Spleen (tissue), 11 donors: ENCODE measurements at regions not wholly inside any gene's neighbourhood (a gene's known extent, or its start where the extent isn't known, plus 50 kb on each side); places are given as distances from the start of the nearest gene placed in this dataset.

Source experiments
- DNase-seq: peaks from one replicate; pipeline ENCODE4 v3.0.0-alpha.2; 2020
- H3K27ac ChIP-seq, 8 donors: fragments of 200-600 bp; sonication (generic) in 7 of 8; 1 replicate in 4 of 8; 2 replicates in 4 of 8; pipeline versions ENCODE4 v1.5.0 to v1.8.0; 2016 to 2021; ENCODE audit warnings: inconsistent platforms in 4 of 8, mild to moderate bottlenecking in 4 of 8, moderate library complexity in 1 of 8
- H3K27me3 ChIP-seq, 7 donors: fragments of 200-600 bp; sonication (generic) in 6 of 7; replicated peaks in 1 of 7; 1 replicate in 4 of 7; 2 replicates in 3 of 7; pipeline versions ENCODE4 v1.5.0 to v1.8.0; 2016 to 2021; ENCODE audit warnings: inconsistent platforms in 3 of 7, mild to moderate bottlenecking in 1 of 7
- H3K36me3 ChIP-seq, 6 donors: fragments of 200-600 bp; sonication (generic) in 5 of 6; 1 replicate in 4 of 6; 2 replicates in 2 of 6; pipeline versions ENCODE4 v1.5.0 to v1.8.0; 2016 to 2021; ENCODE audit warnings: inconsistent platforms in 2 of 6
- H3K4me1 ChIP-seq, 6 donors: fragments of 200-600 bp; sonication (generic) in 5 of 6; 1 replicate in 3 of 6; 2 replicates in 3 of 6; pipeline versions ENCODE4 v1.5.0 to v1.8.0; 2016 to 2021; ENCODE audit warnings: inconsistent platforms in 3 of 6
- H3K4me3 ChIP-seq, 8 donors: fragments of 200-600 bp; sonication (generic) in 7 of 8; 1 replicate in 4 of 8; 2 replicates in 4 of 8; pipeline versions ENCODE4 v1.5.0 to v1.8.0; 2016 to 2021; ENCODE audit warnings: inconsistent platforms in 4 of 8, mild to moderate bottlenecking in 4 of 8, moderate library complexity in 2 of 8
- H3K9me3 ChIP-seq, 8 donors: fragments of 200-600 bp; sonication (generic) in 7 of 8; 1 replicate in 4 of 8; 2 replicates in 4 of 8; pipeline versions ENCODE4 v1.5.0 to v1.8.0; 2016 to 2021; ENCODE audit warnings: inconsistent platforms in 4 of 8
- POLR2A ChIP-seq, 3 donors: fragments of 450-650 bp; IDR thresholded peaks; one replicate each; pipeline ENCODE4 v1.5.1; 2017; ENCODE audit warnings: antibody characterized with exemption in 3 of 3, mild to moderate bottlenecking in 1 of 3
- POLR2AphosphoS5 ChIP-seq, 3 donors: sonication (generic); formaldehyde crosslinking; IDR thresholded peaks; one replicate each; pipeline ENCODE4 v1.5.1; 2017; ENCODE audit warnings: antibody characterized with exemption in 3 of 3
- WGBS, 5 donors: extraction: QIAGEN DNeasy Blood & Tissue Kit in 3 of 5; methylation state at CpG; one replicate each; pipeline versions ENCODE4 v1.1.5 to v1.1.7; 2013 to 2018; 5-methylcytosine and 5-hydroxymethylcytosine counted together
- intact Hi-C: fragments of 100-400 bp; cut with DNase I; formaldehyde crosslinking; loops from one replicate; pipeline ENCODE4 v1.15.0; 2023; ENCODE audit warnings: low total_unique reads
- TF ChIP-seq, protein P1 (sequence below), 11 experiments: fragments of 200-600 bp in 7 of 11; fragments of 450-650 bp in 4 of 11; sonication (generic) in 4 of 11; IDR thresholded peaks in 8 of 11; conservative IDR thresholded peaks in 3 of 11; 1 replicate in 7 of 11; 2 replicates in 4 of 11; pipeline versions ENCODE4 v1.4.0 to v1.8.0; 2016 to 2021; ENCODE audit warnings: antibody characterized with exemption in 11 of 11, inconsistent platforms in 4 of 11, mild to moderate bottlenecking in 1 of 11
- donor health status: healthy with polysubstance abuse.
- donor health status: DM: no; HTN: no; CAD: no; lungs with moderate emphysema.
- donor health status: DM: no; HTN: no; CAD: no.
- donor health status: Bipolar disorder and iron deficiency.
- donor health status: healthy.
- donor health status: DM: no; HTN: no; CAD: no.
- donor health status: DM: yes; HTN: yes; CAD: no.

DNA sequence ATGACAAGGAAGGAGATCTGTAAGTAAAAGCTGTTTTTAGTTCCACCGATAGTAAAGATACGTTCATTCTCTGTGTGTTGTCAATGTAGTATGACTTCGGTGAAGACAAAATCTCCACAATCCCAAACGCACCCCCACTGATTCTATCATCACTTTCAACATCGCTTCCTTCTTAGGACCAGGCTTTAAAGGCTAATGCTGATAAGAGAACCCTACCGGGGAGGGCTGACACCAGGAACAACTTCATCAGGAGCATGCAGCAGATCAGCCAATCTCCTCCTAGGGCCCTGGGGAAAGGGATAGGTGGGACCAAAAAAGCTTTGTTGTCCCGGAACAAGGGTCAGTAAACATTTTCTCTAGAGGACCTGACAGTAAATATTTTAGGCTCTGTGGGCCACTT lies 334.1 kb downstream of the VPS13C start:
- TF ChIP-seq, protein P1, sequence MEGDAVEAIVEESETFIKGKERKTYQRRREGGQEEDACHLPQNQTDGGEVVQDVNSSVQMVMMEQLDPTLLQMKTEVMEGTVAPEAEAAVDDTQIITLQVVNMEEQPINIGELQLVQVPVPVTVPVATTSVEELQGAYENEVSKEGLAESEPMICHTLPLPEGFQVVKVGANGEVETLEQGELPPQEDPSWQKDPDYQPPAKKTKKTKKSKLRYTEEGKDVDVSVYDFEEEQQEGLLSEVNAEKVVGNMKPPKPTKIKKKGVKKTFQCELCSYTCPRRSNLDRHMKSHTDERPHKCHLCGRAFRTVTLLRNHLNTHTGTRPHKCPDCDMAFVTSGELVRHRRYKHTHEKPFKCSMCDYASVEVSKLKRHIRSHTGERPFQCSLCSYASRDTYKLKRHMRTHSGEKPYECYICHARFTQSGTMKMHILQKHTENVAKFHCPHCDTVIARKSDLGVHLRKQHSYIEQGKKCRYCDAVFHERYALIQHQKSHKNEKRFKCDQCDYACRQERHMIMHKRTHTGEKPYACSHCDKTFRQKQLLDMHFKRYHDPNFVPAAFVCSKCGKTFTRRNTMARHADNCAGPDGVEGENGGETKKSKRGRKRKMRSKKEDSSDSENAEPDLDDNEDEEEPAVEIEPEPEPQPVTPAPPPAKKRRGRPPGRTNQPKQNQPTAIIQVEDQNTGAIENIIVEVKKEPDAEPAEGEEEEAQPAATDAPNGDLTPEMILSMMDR (IDR thresholded peaks at IDR 0.05 in 8 of 11, conservative IDR thresholded peaks at IDR 0.05 in 3 of 11), result no peak
- no peak for TF ChIP-seq POLR2AphosphoS5 (IDR thresholded peaks at IDR 0.05)
- TF ChIP-seq POLR2A (IDR thresholded peaks at IDR 0.05), result no peak
- Histone ChIP-seq H3K4me1 (no peaks in the 10 kb centered on the region), H3K4me3 (no peak overlapping the region), H3K27me3 (no peaks in the 10 kb centered on the region), H3K9me3 (no peaks in the 10 kb centered on the region), H3K27ac (no peak overlapping the region), H3K36me3 (no peaks in the 10 kb centered on the region)
- intact Hi-C loops, result no loop called here
- DNase-seq, result no peak
- WGBS, 5 donors, result 80 to 84% (median 82%) methylated on average over 7 of the region's 7 CpGs

DNA sequence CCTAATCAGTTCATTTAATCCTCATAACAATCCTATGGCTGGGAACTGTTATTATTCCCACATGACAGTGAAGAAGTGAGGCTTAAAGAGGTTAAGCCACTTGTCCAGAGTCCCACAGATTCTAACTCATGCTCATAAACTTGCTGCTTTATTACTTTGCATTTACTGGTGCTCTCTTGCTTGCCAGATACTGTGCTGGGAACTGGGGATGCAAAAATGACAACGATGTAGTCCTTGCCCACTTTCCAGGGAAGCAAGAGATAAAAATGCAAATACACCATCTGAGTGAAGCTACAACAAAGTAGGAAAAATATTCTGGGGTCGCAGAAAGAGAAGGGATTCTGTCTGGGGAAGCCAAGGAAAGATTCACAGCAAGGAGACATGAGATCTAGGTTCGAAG lies 335.0 kb downstream of the VPS13C start:
- Histone ChIP-seq H3K27ac (no peak overlapping the region), H3K4me1 (no peaks in the 10 kb centered on the region), H3K4me3 (no peak overlapping the region), H3K9me3 (no peaks in the 10 kb centered on the region), H3K36me3 (no peaks in the 10 kb centered on the region), H3K27me3 (no peaks in the 10 kb centered on the region)
- no peak for TF ChIP-seq POLR2A (IDR thresholded peaks at IDR 0.05)
- TF ChIP-seq POLR2AphosphoS5 (IDR thresholded peaks at IDR 0.05), result no peak
- TF ChIP-seq, protein P1 (IDR thresholded peaks at IDR 0.05 in 8 of 11, conservative IDR thresholded peaks at IDR 0.05 in 3 of 11), result no peak
- intact Hi-C loops, result no loop called here
- DNase-seq, result no peak
- WGBS, 5 donors, result 68 to 83% (median 73%) methylated on average over 3 of the region's 3 CpGs

DNA sequence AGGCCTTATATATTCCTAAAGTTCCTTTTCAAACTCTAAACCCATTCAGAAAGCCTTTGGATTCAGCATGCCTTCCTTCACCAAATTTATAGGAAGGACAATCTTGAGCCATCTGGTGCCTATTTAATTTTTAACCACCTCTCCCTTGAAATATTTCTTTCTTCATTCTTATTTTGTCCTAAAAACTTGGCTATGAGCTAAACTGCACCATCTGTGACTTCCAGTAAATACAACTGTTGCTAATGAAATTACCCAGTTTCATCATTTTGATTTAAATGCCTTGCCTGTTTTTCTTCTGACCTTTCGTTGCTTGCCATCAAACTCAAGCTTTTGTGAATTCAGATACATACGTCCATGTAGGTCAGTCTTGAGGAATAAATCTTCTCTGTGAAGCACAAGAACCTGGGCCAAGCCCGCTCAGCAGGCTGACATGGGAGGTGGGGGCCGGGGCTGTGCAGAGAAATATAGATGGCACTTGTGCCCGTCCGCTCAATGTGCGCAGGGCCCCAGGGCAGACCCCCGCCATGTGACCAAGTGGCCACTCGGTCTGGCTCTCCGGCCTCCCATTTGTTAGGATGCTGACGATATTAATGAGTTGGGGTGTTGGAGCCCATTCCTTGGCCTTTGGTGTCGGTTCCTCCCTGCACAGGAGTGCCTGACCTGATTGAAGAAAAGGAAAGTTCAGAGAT lies 335.9 kb downstream of the VPS13C start:
- no peaks in the 10 kb centered on the region for H3K4me1 ChIP-seq
- intact Hi-C loops, result no loop called here
- H3K27ac ChIP-seq, result no peak overlapping the region
- TF ChIP-seq POLR2AphosphoS5 (IDR thresholded peaks at IDR 0.05) (no peak), POLR2A (IDR thresholded peaks at IDR 0.05) (no peak)
- TF ChIP-seq, protein P1 (IDR thresholded peaks at IDR 0.05 in 8 of 11, conservative IDR thresholded peaks at IDR 0.05 in 3 of 11), result no peak
- no peaks in the 10 kb centered on the region for H3K27me3 ChIP-seq
- DNase-seq, result no peak
- no peaks in the 10 kb centered on the region for H3K9me3 ChIP-seq
- 87 to 96% (median 92%) methylated on average over 12 of the region's 12 CpGs for WGBS, 5 donors
- H3K36me3 ChIP-seq, result no peaks in the 10 kb centered on the region
- no peak overlapping the region for H3K4me3 ChIP-seq

DNA sequence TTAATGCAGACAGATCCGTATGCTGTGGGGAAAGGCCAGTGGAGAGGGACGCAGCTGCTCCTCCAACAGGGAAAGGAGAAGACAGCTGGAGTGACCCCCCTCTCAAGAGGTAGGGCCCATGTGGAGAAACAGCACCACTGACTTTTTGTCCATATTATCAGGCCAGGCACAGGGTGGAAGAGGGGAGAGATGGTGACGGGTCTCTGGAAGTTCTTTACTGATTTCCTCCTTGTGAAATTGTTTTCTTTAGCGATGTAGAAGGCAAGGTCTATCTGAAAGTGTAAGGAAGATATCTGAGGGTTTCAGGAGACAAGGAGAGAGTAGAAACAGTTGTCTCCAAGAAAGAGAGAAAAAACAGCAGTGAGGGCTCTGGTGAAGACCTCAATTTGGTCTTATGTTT lies 338.8 kb downstream of the VPS13C start:
- Histone ChIP-seq H3K36me3 (no peaks in the 10 kb centered on the region), H3K27me3 (peaks cover 0 to 4% (median 0%) of the 10 kb centered on the region in 7 donors), H3K27ac (no peak overlapping the region), H3K4me1 (no peaks in the 10 kb centered on the region), H3K9me3 (no peaks in the 10 kb centered on the region), H3K4me3 (no peak overlapping the region)
- WGBS, 5 donors, result 86 to 95% (median 91%) methylated on average over 4 of the region's 4 CpGs
- no peak for TF ChIP-seq POLR2A (IDR thresholded peaks at IDR 0.05)
- TF ChIP-seq, protein P1 (IDR thresholded peaks at IDR 0.05 in 8 of 11, conservative IDR thresholded peaks at IDR 0.05 in 3 of 11), result no peak
- no peak for TF ChIP-seq POLR2AphosphoS5 (IDR thresholded peaks at IDR 0.05)
- DNase-seq, result no peak
- intact Hi-C loops, result no loop called here
